GM21381 (cell line): ENCODE measurements at regions not wholly inside any gene's neighbourhood (a gene's known extent, or its start where the extent isn't known, plus 50 kb on each side); places are given as distances from the start of the nearest gene placed in this dataset.

Experiments used
- ATAC-seq: cut with Tn5 transposase; IDR thresholded peaks from one replicate; pipeline ENCODE4 v1.9.1; 2021; ENCODE audit warnings: mild to moderate bottlenecking, moderate library complexity; ENCODE audit not compliant: unreplicated experiment

DNA sequence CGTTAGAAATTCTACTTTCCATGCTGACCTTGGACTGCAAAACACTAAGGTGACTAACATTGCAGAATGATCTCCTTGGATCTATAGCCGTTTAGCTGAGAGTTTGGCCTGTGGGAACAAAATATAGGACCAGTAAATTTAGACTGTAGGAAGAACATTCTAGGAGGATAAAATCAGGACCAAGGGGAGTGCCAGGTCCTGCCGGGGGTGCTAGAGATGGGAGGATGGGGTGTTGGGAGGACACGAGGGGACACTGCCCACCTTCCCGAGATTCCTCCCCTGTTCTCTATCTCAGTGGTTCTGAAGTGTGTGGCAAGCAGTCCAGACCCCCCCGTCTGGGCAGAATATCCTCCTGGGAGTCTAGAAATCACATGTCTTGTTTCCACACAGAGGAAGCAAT, 445.2 kb downstream of the ZSWIM6 start:
- no peak for ATAC-seq

DNA sequence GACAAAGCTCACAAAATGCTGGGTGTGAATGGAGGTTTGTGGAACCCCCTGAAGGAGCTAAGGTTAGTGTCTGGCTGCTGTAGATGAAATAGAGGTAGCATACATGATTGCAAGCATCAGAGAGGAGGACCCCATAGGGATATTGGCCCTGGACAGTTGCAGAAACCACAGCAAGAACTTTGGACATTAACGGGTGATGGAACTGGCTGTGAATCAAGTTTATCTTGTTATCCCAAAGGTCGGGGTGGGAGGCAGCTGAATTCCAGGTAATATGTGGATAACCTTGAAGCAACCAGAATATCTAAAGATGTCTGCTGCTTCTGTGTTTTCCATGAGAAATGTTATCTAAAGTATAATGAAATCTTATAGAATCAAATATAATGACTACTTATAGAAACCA, 447.7 kb downstream of the ZSWIM6 start:
- no peak for ATAC-seq

DNA sequence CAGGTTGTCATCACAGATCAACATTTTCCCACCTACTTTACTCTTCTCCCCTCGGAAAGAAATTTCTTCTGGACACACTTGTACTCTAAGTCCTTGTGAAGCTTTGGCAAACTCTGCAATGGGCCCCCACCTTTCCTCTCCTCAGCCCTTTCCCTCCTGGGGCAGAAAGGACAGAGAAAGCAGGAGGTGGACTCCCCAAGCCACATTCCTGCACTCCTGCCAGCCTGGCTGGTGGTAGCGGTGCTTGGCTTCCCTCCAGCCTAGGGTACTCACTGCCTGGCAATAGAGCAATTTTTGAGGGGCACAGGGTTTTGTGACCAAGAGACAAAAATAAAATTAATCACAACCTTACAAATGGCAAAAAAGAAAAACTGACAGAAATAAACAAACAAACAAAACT, 451.4 kb downstream of the ZSWIM6 start:
- no peak for ATAC-seq

DNA sequence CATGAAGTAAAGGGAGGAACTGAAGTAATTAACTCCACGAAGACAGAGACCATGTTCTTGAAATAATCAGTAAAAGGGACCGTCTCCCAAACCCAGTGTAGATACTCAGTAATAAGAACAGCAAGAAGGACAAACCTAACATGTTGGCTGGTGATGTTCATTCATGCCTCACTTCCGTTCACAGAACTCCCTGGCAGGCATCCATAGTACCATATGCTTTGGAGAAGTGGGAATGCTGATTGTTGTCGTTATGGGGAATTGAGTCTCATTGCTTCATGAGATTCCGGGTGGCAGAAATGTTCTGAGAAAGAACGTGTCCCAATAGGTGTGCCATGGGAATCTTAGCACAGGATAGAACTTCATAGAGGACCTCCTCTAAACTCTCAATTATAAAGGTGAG, 452.3 kb downstream of the ZSWIM6 start:
- ATAC-seq = no peak

DNA sequence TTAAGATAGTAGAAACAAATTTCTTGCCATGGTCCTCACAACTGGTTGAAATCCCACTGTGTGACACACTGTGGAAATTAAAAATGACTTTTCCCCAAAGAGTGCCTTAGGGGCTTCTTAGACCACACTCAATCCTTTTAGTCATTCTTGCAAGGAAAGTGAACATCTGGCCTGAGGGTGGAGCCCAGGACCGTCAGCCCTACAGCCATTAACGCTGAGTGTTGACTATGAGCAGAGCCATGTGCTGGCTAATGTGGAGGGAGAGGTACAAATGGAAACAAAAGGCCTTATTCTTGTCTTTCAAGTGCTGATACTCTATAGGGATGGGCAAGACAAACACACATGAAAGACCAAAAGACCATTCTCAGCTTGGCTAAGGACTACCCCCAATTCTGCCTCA, 456.5 kb downstream of the ZSWIM6 start:
- ATAC-seq = no peak

DNA sequence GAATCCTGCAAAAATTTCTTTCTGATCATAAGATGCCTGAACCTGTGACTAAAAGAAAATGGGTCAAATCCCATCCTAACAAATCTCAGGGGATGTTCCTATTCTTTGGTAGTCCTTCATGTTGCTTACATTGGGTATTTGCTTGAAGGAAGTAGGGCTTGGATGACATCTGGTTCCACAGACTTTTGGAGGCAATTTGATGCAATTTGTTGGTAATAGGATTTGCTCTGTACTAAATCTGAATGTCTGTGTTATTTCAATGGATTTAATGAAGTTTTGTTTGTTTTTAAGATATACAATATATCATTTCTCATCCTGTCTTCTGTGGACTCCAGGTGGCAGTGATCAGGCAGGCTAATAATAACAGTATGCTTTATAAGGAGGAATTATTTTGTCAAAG, 457.9 kb downstream of the ZSWIM6 start:
- ATAC-seq = no peak

DNA sequence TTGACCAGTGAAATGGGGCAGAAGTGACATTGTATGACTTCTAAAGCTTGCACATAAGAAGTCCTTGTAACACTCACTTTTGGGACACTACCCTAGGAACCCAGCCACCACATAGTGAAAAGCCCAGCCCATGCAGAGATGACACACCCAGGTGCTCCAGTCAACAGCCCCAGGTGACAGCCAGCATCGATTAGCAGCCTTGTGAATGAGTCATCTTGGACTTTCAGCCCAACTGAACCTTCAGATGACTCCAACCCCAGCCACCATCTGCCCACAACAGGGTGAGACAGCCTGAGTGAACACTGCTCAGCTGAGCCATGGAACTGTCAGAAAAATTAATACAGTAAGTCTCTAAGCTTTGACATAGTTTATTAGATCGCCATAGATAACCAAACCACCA, 458.6 kb downstream of the ZSWIM6 start:
- ATAC-seq = peak; percentile 85

DNA sequence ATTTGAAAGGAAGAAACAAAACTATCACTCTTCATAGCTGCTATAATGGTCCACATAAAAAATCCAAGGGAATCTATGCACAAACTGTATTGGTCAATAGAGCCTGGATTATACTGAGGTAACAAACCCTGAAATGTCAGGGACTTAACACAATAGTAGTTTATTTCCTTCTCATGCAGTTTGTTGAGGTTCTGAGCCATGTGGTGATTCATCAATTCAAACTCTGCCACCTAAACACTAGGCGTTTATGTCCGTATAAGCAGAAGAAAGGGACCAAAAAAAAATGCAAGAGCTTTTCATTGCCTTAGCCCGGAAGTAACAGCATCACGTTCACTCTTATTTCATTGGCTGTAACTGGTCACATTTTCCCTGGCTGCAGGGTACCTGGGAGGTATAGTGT, 464.7 kb downstream of the ZSWIM6 start:
- no peak for ATAC-seq

DNA sequence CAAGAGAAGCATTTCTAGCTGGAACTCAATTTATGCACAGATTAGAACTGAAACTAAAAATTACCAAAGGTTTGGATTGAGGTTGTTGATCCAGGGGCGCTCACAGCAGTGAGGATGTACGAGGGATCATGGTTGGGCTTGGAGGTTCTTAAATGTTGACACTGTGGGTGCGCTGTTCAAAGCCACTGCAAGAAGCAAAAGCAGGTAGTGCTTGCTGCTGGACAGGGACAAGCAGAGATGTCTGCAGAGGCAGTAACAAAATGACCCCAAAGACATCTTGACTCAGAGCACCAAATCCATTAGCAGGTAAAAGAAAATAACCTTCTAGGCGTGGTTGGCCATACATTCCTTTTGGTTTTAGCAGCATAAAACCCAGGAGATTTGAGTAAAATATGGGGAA, 468.4 kb downstream of the ZSWIM6 start:
- no peak for ATAC-seq

DNA sequence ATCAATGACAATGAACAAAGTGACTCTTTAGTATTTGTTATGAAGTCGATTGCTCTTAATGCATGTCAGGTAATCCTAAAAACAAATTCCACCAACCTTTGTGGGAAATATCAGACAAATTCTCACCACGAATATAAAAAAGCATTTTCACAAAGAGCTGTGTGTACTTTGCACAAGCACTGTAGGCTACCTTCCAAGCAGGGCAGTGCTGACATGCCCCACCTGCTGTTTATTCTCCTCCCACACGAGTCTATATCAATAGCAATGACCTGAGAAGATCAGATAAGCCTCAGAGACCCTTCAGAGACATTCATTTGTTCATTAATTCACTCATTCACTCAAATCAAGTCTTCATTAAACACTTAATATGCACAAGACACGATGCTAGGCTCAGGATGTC, 469.1 kb downstream of the ZSWIM6 start:
- no peak for ATAC-seq

DNA sequence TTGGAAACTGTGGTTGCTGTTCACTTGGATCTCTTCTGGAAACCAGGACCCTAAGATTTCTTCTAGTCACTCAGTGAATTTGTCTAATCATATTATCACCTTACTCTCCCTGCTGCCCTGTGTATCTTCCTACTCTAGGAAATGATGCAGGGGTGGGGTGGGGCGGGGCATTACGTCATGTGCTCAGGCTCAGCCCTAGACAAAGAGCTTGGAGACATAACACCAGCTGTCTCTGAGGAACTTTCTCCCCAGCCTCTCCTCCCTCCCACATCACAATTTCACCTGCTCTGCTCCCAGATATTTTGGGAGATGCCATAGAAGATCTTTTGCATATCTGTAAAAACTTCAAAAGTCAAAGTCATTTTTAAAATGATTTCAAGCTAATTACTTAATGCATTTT, 470.4 kb downstream of the ZSWIM6 start:
- ATAC-seq = no peak

DNA sequence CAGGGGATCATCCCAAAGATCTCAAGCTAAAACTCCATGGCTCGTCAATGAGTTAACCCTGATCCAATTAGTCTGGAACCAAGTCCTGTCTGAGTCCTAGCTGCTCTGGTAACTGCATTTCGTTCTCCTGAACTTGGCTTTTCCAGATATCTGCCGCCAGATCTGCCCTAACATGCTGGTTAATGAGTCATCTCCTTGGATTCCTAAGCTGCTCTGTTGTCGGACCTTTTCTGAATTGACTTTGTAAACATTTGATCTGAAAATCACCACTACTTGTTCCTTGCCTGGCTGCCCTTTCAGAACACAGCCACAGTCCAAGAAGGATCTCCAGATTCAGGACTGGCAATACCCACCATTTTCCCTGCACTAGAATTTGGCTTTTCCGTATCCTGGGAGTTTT, 473.0 kb downstream of the ZSWIM6 start:
- no peak for ATAC-seq

DNA sequence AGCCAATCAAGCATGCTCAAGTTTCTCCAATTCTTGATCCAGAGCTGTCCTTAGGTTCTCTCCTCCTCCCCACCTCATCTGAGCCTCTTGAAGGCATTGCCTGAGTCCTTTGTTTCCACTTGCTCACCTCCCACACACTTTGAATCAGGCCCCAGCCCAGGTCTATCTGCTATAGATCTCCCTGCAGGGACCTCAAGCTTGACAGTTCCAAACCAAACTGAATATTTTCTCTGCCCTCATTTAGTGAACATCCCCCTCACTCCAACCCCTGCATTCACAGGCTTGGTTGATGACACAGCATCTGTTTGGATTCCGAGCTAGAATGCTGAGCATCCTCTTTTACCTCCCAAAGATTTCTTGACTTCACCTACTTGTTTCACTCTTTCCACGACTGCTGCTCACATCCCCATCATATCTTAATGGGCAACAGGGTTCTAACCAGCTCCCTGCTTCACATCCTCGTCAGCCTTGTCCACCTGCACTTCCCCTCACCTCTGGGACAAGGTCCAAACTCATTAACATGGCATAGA, 474.5 kb downstream of the ZSWIM6 start:
- ATAC-seq = no peak

DNA sequence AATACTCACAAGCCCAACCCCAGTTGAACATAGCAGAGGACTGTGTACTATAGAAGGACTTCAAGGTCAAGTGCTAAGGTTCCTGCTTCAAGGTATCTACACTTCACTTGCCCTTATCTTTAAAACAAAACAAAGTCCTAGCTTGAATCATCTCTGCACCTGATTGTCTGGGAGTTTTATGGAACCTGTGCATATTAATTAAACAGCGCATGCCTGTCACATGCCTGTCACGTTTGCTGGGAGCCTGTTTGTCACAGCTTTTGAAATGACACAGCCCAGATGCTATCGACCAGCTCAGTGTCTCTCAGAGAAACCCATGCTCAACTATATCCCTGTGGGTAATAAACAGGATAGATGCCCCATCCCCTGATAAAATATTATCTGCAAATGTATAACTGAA, 476.0 kb downstream of the ZSWIM6 start:
- no peak for ATAC-seq

DNA sequence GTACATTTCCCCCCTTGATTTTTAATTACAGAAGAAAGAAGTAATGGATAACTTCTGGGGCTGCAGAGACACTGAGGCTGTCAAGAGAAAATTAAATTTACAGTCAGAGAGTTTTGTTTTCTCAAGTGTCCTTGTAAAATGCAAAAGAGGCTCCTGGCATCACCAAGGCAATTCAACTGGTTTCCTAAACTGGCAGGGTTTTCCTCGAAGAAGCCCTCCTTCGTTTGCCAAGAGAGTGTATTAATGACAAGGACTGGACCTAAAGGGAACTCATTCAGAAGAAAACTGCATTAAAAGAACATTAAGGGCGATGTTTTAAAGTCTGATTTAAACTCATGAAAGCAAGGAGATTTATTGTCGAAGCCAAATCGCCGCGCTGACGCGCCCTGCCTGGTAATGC, 476.9 kb downstream of the ZSWIM6 start:
- ATAC-seq = no peak

DNA sequence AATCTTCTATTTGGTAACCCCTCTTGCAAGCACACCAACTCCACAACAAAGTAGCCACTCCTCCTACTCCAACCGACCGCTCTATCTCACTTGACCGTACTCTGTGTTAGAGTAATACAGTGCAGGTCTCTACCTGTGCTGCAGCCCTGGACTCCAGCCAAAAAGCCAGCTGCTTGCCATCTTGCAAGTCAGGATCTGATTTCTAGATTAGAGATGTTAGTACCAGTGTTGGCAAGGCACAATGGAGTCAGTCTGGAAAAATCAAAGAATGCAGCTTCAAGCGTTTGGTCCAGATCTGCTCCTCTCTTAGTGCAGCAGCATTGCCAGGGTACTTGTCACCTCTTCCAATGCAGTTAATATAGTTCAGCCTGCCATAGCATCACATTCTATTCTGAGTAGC, 477.6 kb downstream of the ZSWIM6 start:
- no peak for ATAC-seq

DNA sequence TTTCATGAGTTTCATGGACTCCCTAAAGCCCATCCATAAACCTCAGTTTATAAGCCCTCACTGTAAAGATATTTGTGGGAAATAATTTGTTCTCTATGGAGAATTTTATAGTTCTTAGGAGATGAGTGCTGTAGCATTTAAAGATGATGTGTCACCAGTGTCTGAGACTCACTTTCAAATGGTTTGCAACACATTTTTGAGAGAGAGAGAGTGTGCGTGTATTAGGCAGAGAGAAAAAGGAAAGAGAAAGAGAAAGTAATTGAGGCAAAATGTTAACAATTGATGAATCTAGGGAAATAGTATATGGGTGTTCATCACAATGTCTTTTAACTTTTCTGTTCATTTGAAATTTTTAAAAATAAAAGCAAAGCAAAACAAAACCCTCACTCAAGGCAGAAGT, 479.0 kb downstream of the ZSWIM6 start:
- ATAC-seq = no peak

DNA sequence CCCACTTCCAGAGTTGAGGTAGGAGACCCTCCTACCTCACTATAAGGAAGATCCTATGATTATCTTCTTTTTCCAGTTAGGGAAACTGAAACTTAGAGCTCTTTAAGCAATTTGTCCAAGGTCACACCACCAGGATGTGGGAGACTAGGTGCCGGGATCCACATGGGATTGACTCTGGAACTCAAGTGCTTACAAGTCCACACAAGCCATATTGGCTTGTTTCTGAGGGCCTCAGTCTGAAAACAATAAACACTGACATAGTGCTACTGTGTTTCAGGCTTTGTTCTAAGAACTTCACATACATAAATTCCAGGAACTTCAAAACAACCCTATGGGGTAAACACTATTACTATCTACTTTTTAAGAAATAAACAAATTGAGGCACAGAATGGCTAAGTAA, 481.3 kb downstream of the ZSWIM6 start:
- no peak for ATAC-seq

DNA sequence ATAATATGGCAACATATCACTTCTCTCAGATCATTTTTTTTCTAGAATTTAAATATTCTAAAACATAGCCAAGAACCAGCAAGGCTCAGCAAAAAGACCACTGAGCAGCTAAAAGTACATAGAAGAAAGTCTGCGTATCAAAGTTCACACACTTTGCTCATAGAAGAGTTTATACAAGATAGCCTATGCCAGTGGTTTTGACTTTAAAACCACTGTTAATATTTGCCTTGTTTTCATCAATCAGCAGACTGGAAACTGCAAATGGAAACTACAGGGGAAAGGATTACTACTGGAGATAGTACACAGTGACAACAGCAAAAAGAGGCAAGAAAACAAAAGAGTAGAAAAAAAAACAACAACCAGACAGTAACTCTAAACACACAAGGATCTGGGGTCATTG, 483.3 kb downstream of the ZSWIM6 start:
- ATAC-seq = no peak

DNA sequence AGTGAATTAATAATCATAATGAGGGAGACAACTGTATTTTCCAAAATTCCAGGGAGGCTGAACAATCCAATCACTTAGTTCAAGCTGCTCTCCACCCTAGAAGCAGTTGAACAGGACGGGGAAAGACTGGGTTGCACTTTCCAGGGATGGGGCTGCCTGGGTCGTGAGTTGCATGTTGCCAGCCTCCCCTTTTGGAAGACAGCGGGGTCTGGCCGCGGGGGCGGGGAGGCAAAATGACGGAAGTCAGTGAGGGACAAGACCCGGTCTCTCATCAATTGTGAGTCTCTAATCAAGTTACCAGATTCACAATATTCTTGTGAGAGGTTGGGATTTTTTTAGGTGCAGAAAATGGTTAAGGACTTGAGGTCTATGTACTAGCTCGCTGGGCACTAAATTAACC, 484.1 kb downstream of the ZSWIM6 start:
- no peak for ATAC-seq

DNA sequence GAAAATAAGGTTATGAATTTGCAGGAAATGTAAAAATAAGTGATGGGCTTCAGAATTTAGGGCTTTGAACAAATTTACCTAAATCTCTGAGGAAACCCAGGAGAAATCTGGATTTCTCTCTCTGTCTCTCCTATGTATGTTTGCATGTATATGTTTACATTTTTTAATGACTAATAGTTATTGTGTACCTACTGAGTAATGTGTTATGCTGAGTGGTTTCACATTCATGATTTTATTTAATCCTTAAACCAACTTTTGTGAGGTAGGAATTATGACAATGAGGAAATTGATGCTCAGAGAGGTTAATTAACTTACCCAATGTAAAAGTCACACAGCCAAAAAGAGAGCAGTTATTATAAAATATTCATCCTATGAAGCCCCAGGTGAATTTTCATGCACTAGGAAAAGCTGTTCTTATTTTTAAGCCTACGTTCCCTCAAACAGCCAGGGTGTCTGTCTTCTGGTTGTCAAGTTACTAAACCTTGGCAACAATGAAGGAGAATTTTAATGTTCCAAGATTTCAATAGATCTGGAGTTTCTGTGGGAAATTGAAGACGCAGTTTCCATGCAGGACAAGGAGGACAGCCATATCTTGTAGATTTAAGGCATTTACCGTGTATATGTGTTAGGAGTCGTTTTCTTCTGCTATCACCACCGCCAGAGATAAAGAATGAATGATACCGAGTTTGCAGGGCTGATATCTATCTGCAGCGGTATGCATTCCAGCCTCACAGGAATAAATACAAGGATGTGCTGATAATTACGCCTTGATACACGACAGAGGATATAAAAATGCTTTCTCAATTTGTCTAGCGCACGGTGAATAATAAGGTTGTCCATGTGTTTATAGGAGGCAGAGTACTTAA, 484.8 kb downstream of the ZSWIM6 start:
- no peak for ATAC-seq

DNA sequence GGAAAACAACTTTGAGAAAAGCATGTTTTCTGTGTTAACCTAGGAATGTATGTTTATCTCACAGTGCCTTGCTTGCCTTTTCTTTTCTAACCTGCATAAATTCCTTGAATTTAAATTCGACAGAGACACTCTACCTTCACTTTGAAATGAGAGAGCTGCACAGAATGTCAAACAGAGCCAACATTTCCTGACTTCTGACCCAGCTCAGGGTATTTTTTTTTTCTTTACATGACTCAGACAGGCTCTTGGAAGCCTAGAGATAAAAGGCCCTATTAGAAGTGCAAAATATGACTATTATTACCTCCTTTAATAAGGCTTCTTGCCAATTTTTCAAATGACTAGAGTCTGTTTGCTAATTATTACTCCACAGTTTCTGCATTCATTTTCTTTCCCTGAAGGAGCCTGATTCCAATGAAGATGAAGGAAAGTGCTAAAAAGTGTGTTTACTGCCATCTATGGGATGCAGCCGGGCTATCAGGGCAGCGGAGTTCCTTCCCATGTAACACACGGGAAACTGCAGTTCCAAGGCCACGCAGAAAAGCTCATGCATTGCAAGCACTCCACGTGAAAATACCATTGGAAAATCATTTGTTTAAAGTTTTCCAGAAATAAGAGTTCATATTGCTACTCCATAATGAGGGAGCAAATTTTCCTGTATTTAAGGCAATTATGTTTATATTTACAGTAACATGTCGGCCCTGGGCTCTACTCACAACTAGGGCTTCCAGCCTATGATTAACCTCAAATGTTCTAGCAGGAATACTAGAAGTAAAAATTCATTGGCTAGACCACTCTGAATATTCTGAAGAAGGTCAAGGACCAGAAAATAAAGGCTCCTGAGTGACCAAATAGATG, 485.6 kb downstream of the ZSWIM6 start:
- ATAC-seq = no peak
